IMR-90 (cell line): ENCODE measurements at regions not wholly inside any gene's neighbourhood (a gene's known extent, or its start where the extent isn't known, plus 50 kb on each side); places are given as distances from the start of the nearest gene placed in this dataset.

Source experiments
- BHLHE40 ChIP-seq: fragments of 150-350 bp; IDR thresholded peaks from 2 replicates; pipeline ENCODE4 v1.6.1; 2016; ENCODE audit warnings: mild to moderate bottlenecking, low read depth, low read length
- CHD1 ChIP-seq: IDR thresholded peaks from 2 replicates; pipeline ENCODE4 v1.6.1; 2012; ENCODE audit warnings: low read depth, low read length, improper control_type of control experiment
- CTCF ChIP-seq: conservative IDR thresholded peaks from 2 replicates; pipeline ENCODE4 v1.5.1; 2012; ENCODE audit warnings: mild to moderate bottlenecking, low read depth, low read length, improper control_type of control experiment
- FOS ChIP-seq: fragments of 150-350 bp; IDR thresholded peaks from 2 replicates; pipeline ENCODE4 v1.6.1; 2016; ENCODE audit warnings: low read depth, low read length
- MAFK ChIP-seq: IDR thresholded peaks from 2 replicates; pipeline ENCODE4 v1.6.1; 2012; ENCODE audit warnings: low read depth, low read length, improper control_type of control experiment
- MXI1 ChIP-seq: IDR thresholded peaks from 2 replicates; pipeline ENCODE4 v1.6.1; 2012; ENCODE audit warnings: low read depth, mild to moderate bottlenecking, low read length, moderate library complexity, borderline replicate concordance
- POLR2A ChIP-seq: IDR thresholded peaks from 2 replicates; pipeline ENCODE4 v1.6.1; 2012; ENCODE audit warnings: mild to moderate bottlenecking, low read depth, low read length
- RAD21 ChIP-seq: IDR thresholded peaks from 2 replicates; pipeline ENCODE4 v1.6.1; 2012; ENCODE audit warnings: low read length, improper control_type of control experiment
- RCOR1 ChIP-seq: IDR thresholded peaks from 2 replicates; pipeline ENCODE4 v1.6.1; 2012; ENCODE audit warnings: mild to moderate bottlenecking, low read length, improper control_type of control experiment; ENCODE audit not compliant: insufficient replicate concordance
- RFX5 ChIP-seq: IDR thresholded peaks from 2 replicates; pipeline ENCODE4 v1.8.0; 2012; ENCODE audit warnings: low read depth, mild to moderate bottlenecking, low read length, moderate library complexity
- SMC3 ChIP-seq: fragments of 150-350 bp; IDR thresholded peaks from 2 replicates; pipeline ENCODE4 v1.6.1; 2016; ENCODE audit warnings: low read depth, mild to moderate bottlenecking, antibody characterized with exemption, low read length, moderate library complexity

- TF ChIP-seq BHLHE40 = no peak
- no peak for TF ChIP-seq POLR2A
- no peak for TF ChIP-seq CTCF
- no peak for TF ChIP-seq RAD21
- TF ChIP-seq FOS = no peak
- TF ChIP-seq SMC3 = no peak
- no peak for TF ChIP-seq RFX5
- no peak for TF ChIP-seq MXI1
- no peak for TF ChIP-seq RCOR1
- TF ChIP-seq CHD1 = no peak
- TF ChIP-seq MAFK = no peak
These were observed 51.6 kb upstream of the CTNNBL1 start for GRCh38 chr20:37642246-37642645.
